Heart left ventricle (tissue), 13 donors: ENCODE measurements at regions not wholly inside any gene's neighbourhood (a gene's known extent, or its start where the extent isn't known, plus 50 kb on each side); places are given as distances from the start of the nearest gene placed in this dataset.

Experiments
- POLR2A ChIP-seq, 2 donors: fragments of 450-650 bp; IDR thresholded peaks; one replicate each; pipeline ENCODE4 v1.6.1; 2017; ENCODE audit warnings: antibody characterized with exemption in 2 of 2, mild to moderate bottlenecking in 2 of 2, moderate library complexity in 2 of 2
- TF ChIP-seq, protein P1 (sequence below), 12 donors: fragments of 200-600 bp; sonication (generic) in 4 of 12; IDR thresholded peaks; one replicate each; pipeline versions ENCODE4 v1.5.0 to v1.8.0; 2018 to 2022; ENCODE audit warnings: antibody characterized with exemption in 12 of 12, mild to moderate bottlenecking in 5 of 12
- donor health status: ischemic (EF 13 %, LVEDD 7.1; RV severe dilation, severe dysfunction).
- donor health status: DM: no; HTN: yes; CAD: no.
- donor health status: DM: no; HTN: no; CAD: no.
- donor health status: ischemic (EF 25% LVEDD 6.9; RV normal size, moderate dysfunction).
- donor health status: ischemic (EF 25% LVEDD 5.7; RV mildly dilated, moderate dysfunction).
- donor health status: ischemic (EF 35%, LVEDD 5.7; RV mildly dilated, moderate dysfunction).
- donor health status: nonischemic (EF 11% LVEDD 7.7; RV severe dilation, severe dysfunction).
- donor health status: DM: yes; HTN: yes; CAD: no.
- donor health status: PGD.
- donor health status: ischemic (EF 29% LVEDD 5.4; RV normal size, mild dysfunction).
- donor health status: nonischemic (EF 23%, LVEDD 6.1; RV moderate dilation, normal function).

DNA sequence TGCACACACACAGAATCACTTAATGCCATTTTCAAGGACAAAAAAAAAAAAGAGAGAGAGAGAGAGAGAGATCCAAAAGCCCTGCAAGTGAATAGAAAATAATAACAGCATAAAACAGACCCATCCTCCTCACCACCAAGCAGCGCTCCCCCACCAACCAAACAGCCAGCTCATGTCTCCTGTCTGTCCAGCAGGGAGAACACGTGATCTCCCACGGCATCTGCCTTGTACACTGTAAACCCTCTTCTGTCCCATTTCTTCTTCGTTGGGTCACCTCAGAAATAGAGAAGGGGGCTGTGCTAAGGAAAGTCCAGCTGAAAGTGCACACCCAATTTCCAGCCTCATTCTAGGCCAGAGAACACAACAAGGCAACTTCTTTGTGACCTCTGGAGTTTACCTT is 222.5 kb downstream of the EXOC5 start:
- TF ChIP-seq, protein P1, sequence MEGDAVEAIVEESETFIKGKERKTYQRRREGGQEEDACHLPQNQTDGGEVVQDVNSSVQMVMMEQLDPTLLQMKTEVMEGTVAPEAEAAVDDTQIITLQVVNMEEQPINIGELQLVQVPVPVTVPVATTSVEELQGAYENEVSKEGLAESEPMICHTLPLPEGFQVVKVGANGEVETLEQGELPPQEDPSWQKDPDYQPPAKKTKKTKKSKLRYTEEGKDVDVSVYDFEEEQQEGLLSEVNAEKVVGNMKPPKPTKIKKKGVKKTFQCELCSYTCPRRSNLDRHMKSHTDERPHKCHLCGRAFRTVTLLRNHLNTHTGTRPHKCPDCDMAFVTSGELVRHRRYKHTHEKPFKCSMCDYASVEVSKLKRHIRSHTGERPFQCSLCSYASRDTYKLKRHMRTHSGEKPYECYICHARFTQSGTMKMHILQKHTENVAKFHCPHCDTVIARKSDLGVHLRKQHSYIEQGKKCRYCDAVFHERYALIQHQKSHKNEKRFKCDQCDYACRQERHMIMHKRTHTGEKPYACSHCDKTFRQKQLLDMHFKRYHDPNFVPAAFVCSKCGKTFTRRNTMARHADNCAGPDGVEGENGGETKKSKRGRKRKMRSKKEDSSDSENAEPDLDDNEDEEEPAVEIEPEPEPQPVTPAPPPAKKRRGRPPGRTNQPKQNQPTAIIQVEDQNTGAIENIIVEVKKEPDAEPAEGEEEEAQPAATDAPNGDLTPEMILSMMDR (IDR thresholded peaks at IDR 0.05) = no peak
- no peak for TF ChIP-seq POLR2A (IDR thresholded peaks at IDR 0.05)
